Breast epithelium (tissue), 4 donors: ENCODE measurements at regions not wholly inside any gene's neighbourhood (a gene's known extent, or its start where the extent isn't known, plus 50 kb on each side); places are given as distances from the start of the nearest gene placed in this dataset.

Experiments used
- DNase-seq, 2 donors: peaks; one replicate each; pipeline ENCODE4 v3.0.0-alpha.2; 2019; ENCODE audit warnings: low spot score in 2 of 2
- H3K27ac ChIP-seq, 2 donors: fragments of 200-600 bp; sonication (generic) in 1 of 2; one replicate each; pipeline ENCODE4 v1.5.1; 2016 to 2019; ENCODE audit warnings: mild to moderate bottlenecking in 1 of 2
- H3K27me3 ChIP-seq, 2 donors: fragments of 200-600 bp; sonication (generic) in 1 of 2; one replicate each; pipeline versions ENCODE4 v1.5.1 to v1.6.0; 2017 to 2019; ENCODE audit warnings: control low read depth in 1 of 2, mild to moderate bottlenecking in 1 of 2
- H3K36me3 ChIP-seq: fragments of 200-600 bp; one replicate; pipeline ENCODE4 v1.5.1; 2019
- H3K4me1 ChIP-seq, 2 donors: fragments of 200-600 bp; sonication (generic); one replicate each; pipeline ENCODE4 v1.5.1; 2016 to 2019; ENCODE audit warnings: control low read depth in 1 of 2
- H3K4me3 ChIP-seq, 3 donors: fragments of 200-600 bp; sonication (generic); 1 replicate in 2 of 3; 2 replicates in 1 of 3; pipeline ENCODE4 v1.5.1; 2016 to 2019; ENCODE audit warnings: mild to moderate bottlenecking in 3 of 3, moderate library complexity in 2 of 3
- H3K9me3 ChIP-seq, 2 donors: fragments of 200-600 bp; sonication (generic) in 1 of 2; one replicate each; pipeline ENCODE4 v1.5.1; 2016 to 2019; ENCODE audit warnings: control low read depth in 1 of 2
- POLR2A ChIP-seq: fragments of 450-650 bp; IDR thresholded peaks from one replicate; pipeline ENCODE4 v1.6.1; 2016; ENCODE audit warnings: antibody characterized with exemption, mild to moderate bottlenecking, moderate library complexity
- POLR2AphosphoS5 ChIP-seq, 3 donors: sonication (generic); formaldehyde crosslinking; IDR thresholded peaks; one replicate each; pipeline ENCODE4 v1.6.1; 2017; ENCODE audit warnings: antibody characterized with exemption in 3 of 3
- intact Hi-C: fragments of 100-400 bp; cut with DNase I; formaldehyde crosslinking; loops from one replicate; pipeline ENCODE4 v1.15.1; 2023; ENCODE audit warnings: low total_unique reads
- TF ChIP-seq, protein P1 (sequence below), 3 donors: fragments of 450-650 bp; IDR thresholded peaks; one replicate each; pipeline ENCODE4 v1.5.1; 2016 to 2017; ENCODE audit warnings: antibody characterized with exemption in 3 of 3, mild to moderate bottlenecking in 3 of 3, moderate library complexity in 3 of 3

DNA sequence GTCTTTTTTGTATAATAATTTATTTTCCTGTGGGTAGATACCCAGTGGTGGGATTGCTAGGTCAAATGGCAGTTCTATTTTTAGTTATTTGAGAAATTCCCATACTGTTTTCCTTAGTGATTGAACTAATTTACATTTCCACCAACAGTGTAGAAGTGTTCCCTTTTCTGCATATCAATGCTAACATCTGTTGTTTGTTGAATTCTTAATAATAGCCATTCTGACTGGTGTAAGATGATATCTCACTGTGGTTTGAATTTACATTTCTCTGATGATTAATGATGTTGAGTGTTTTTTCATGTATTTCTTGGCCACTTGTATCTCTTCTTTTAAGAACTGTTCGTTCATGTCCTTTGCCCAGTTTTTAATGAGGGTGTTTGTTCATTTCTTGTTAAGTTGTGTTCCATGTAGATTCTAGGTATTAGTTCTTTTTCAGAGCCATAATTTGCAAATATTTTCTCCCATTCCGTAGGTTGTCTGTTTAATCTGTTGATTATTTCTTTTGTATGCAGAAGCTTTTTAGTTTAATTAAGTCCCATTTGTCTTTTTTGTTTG, 713.3 kb upstream of the EPHA6 start:
- H3K27me3 ChIP-seq = no peaks in the 10 kb centered on the region
- no peaks in the 10 kb centered on the region for H3K9me3 ChIP-seq
- no peak overlapping the region for H3K4me3 ChIP-seq
- H3K27ac ChIP-seq = no peak overlapping the region
- no peak for DNase-seq
- no peaks in the 10 kb centered on the region for H3K4me1 ChIP-seq
- TF ChIP-seq, protein P1, sequence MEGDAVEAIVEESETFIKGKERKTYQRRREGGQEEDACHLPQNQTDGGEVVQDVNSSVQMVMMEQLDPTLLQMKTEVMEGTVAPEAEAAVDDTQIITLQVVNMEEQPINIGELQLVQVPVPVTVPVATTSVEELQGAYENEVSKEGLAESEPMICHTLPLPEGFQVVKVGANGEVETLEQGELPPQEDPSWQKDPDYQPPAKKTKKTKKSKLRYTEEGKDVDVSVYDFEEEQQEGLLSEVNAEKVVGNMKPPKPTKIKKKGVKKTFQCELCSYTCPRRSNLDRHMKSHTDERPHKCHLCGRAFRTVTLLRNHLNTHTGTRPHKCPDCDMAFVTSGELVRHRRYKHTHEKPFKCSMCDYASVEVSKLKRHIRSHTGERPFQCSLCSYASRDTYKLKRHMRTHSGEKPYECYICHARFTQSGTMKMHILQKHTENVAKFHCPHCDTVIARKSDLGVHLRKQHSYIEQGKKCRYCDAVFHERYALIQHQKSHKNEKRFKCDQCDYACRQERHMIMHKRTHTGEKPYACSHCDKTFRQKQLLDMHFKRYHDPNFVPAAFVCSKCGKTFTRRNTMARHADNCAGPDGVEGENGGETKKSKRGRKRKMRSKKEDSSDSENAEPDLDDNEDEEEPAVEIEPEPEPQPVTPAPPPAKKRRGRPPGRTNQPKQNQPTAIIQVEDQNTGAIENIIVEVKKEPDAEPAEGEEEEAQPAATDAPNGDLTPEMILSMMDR (IDR thresholded peaks at IDR 0.05) = no peak
- TF ChIP-seq POLR2AphosphoS5 (IDR thresholded peaks at IDR 0.05) (no peak), POLR2A (no peak)
- intact Hi-C loops = no loop called here
- H3K36me3 ChIP-seq = no peaks in the 10 kb centered on the region

DNA sequence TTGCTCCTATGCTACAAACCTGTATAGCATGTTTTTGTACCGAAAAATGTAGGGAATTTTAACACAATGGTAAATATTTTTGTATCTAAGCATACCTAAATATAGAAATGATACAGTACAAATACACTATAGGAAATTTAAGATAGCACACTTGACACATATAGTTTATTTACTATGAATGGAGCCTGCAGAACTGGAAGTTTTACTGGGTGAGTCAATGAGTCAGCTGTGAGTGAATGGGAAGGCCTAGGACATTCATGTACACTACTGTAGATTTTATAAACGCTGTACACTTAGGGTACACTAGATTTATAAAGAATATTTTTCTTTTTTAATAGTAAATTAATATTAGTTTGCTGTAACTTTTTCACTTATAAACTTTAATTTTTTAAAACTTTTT, 707.7 kb upstream of the EPHA6 start:
- Histone ChIP-seq H3K27ac (no peak overlapping the region), H3K27me3 (no peaks in the 10 kb centered on the region), H3K36me3 (no peaks in the 10 kb centered on the region), H3K4me1 (no peaks in the 10 kb centered on the region), H3K9me3 (no peaks in the 10 kb centered on the region), H3K4me3 (no peak overlapping the region)
- DNase-seq = no peak
- intact Hi-C loops = no loop called here
- TF ChIP-seq, protein P1 (IDR thresholded peaks at IDR 0.05) = no peak
- TF ChIP-seq POLR2AphosphoS5 (IDR thresholded peaks at IDR 0.05) (no peak), POLR2A (no peak)
